Caco-2 (cell line): ENCODE measurements at regions not wholly inside any gene's neighbourhood (a gene's known extent, or its start where the extent isn't known, plus 50 kb on each side); places are given as distances from the start of the nearest gene placed in this dataset.

Source experiments
- BruUV-seq: library from RNA; stranded (reverse); fragments of 400-500 nt; replicated peaks from 2 replicates; lab custom pipeline; 2021; lab: Mats Ljungman, UMichigan
- CTCF ChIA-PET: fragments of 300-600 bp; sonication (Branson Sonifier 250); formaldehyde crosslinking; loops from one replicate; lab custom pipeline; 2022; ENCODE audit warnings: antibody characterized with exemption; lab: Charles Lee
- POLR2A ChIA-PET: fragments of 300-600 bp; sonication (Branson Sonifier 250); formaldehyde crosslinking; loops from one replicate; lab custom pipeline; 2022; ENCODE audit warnings: antibody characterized with exemption; lab: Charles Lee
- DNase-seq, 2 experiments: peaks; one replicate each; pipeline versions ENCODE4 v3.0.0 to v3.0.0-alpha.2; 2020 to 2022
- H3K27me3 ChIP-seq: replicated peaks from 2 replicates; pipeline ENCODE4 v1.6.0; 2011; ENCODE audit warnings: low read length; ENCODE audit not compliant: control insufficient read depth, insufficient read depth
- H3K36me3 ChIP-seq: 2 replicates; pipeline ENCODE4 v1.5.1; 2011; ENCODE audit warnings: low read length; ENCODE audit not compliant: control insufficient read depth, insufficient read depth
- H3K4me1 ChIP-seq: fragments of 250-450 bp; sonication (Bioruptor Pico); 2 replicates; pipeline ENCODE4 v1.5.1; 2020; ENCODE audit warnings: mild to moderate bottlenecking
- H3K4me3 ChIP-seq: 2 replicates; pipeline ENCODE4 v1.5.1; 2011; ENCODE audit warnings: low read depth, mild to moderate bottlenecking, control low read depth, low read length
- H3K9me3 ChIP-seq: fragments of 250-450 bp; sonication (Bioruptor Pico); 2 replicates; pipeline ENCODE4 v1.5.1; 2020; ENCODE audit warnings: mild to moderate bottlenecking, moderate library complexity
- H3K27ac Mint-ChIP-seq: one replicate; pipeline ENCODE4 v1.8.0; 2022; ENCODE audit warnings: mixed read lengths; ENCODE audit not compliant: unreplicated experiment
- H3K27me3 Mint-ChIP-seq: one replicate; pipeline ENCODE4 v1.8.0; 2022; ENCODE audit warnings: mixed read lengths; ENCODE audit not compliant: insufficient read depth, unreplicated experiment
- H3K36me3 Mint-ChIP-seq: one replicate; pipeline ENCODE4 v1.8.0; 2022; ENCODE audit warnings: mild to moderate bottlenecking, mixed read lengths; ENCODE audit not compliant: insufficient read depth, unreplicated experiment
- H3K4me1 Mint-ChIP-seq: one replicate; pipeline ENCODE4 v1.8.0; 2022; ENCODE audit warnings: low read depth, mixed read lengths; ENCODE audit not compliant: unreplicated experiment
- H3K4me3 Mint-ChIP-seq: one replicate; pipeline ENCODE4 v1.8.0; 2022; ENCODE audit warnings: mild to moderate bottlenecking, moderate library complexity, mixed read lengths; ENCODE audit not compliant: unreplicated experiment
- H3K9me3 Mint-ChIP-seq: one replicate; pipeline ENCODE4 v1.8.0; 2022; ENCODE audit warnings: mixed read lengths; ENCODE audit not compliant: unreplicated experiment
- intact Hi-C: fragments of 100-400 bp; cut with micrococcal nuclease; formaldehyde crosslinking; loops from one replicate; pipeline ENCODE4 v1.10.0; 2022; ENCODE audit not compliant: unreplicated experiment
- TF ChIP-seq, protein P1 (sequence below), 2 experiments: fragments of 200-600 bp in 1 of 2; IDR thresholded peaks; 1 replicate in 1 of 2; 2 replicates in 1 of 2; pipeline versions ENCODE4 v1.5.1 to v1.8.0; 2011 to 2022; ENCODE audit warnings: antibody characterized with exemption in 1 of 2, control low read depth in 1 of 2, inconsistent platforms in 1 of 2, low read depth in 1 of 2, low read length in 1 of 2, mild to moderate bottlenecking in 1 of 2, moderate library complexity in 1 of 2; ENCODE audit not compliant: insufficient read depth in 1 of 2, severe bottlenecking in 1 of 2, unreplicated experiment in 1 of 2

DNA sequence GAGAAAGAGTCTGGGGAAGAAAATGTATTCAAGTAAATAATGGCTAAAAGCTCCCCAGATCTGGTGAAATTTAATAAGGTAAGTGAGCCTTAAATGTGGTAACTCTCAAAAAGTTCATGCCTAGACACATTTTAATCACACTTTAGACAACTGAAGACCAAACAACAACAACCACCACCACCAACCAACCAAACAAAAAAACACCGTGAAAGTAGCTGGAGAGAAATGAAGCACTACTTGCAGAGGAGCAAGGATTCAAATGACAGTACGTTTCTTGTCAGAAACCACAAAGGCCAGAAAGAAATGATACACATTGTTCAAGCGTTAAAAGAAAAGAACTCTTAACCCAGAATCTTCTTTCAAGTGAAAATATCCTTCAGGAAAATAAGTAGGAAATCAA is 208.3 kb downstream of the MYRFL start:
- TF ChIP-seq, protein P1, sequence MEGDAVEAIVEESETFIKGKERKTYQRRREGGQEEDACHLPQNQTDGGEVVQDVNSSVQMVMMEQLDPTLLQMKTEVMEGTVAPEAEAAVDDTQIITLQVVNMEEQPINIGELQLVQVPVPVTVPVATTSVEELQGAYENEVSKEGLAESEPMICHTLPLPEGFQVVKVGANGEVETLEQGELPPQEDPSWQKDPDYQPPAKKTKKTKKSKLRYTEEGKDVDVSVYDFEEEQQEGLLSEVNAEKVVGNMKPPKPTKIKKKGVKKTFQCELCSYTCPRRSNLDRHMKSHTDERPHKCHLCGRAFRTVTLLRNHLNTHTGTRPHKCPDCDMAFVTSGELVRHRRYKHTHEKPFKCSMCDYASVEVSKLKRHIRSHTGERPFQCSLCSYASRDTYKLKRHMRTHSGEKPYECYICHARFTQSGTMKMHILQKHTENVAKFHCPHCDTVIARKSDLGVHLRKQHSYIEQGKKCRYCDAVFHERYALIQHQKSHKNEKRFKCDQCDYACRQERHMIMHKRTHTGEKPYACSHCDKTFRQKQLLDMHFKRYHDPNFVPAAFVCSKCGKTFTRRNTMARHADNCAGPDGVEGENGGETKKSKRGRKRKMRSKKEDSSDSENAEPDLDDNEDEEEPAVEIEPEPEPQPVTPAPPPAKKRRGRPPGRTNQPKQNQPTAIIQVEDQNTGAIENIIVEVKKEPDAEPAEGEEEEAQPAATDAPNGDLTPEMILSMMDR (IDR thresholded peaks at IDR 0.05; ENCODE audit: insufficient read depth in 1 of 2, low read depth in 1 of 2, low read length in 1 of 2, severe bottlenecking in 1 of 2, unreplicated experiment in 1 of 2), result no peak
- no peaks in the 10 kb centered on the region for H3K4me1 Mint-ChIP-seq

DNA sequence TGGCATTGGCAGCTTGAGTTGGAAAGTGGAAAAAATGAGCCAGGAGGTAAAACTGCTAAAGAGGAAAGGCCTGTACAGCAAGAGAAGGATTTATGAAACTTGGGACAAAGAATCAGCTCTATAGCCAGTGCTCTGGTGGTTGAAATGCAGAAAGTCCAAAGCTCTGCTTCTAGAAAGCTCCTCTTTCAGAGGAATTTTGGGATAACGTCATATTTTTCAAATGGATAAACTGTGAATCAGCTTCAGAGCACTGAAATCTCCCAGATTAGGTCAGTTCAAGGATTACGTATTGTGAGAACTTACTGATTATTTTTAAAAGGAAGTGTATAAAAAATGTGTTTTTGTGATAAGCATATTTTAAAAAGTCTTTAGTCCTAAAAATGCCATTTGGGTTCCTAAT is 203.1 kb upstream of the CNOT2 start:
- no peak for DNase-seq
- H3K4me3 Mint-ChIP-seq, result no peak overlapping the region

More for the DNA sequence above, 208.3 kb downstream of the MYRFL start:
- no peaks in the 10 kb centered on the region for H3K36me3 Mint-ChIP-seq
- no TSS peak for BruUV-seq
- H3K36me3 ChIP-seq, result no peaks in the 10 kb centered on the region
- H3K27me3 Mint-ChIP-seq, result peaks cover 10% of the 10 kb centered on the region
- no peaks in the 10 kb centered on the region for H3K4me1 ChIP-seq
- ChIA-PET POLR2A (no interaction called here), CTCF (no interaction called here)
- no peak overlapping the region for H3K4me3 Mint-ChIP-seq
- H3K4me3 ChIP-seq, result no peak overlapping the region
- no peaks in the 10 kb centered on the region for H3K27me3 ChIP-seq
- intact Hi-C loops, result no loop called here
- DNase-seq, result no peak
- no peak overlapping the region for H3K27ac Mint-ChIP-seq
- no peaks in the 10 kb centered on the region; the same call in 1 of the 2 replicates for H3K9me3 ChIP-seq
- H3K9me3 Mint-ChIP-seq, result no peaks in the 10 kb centered on the region

DNA sequence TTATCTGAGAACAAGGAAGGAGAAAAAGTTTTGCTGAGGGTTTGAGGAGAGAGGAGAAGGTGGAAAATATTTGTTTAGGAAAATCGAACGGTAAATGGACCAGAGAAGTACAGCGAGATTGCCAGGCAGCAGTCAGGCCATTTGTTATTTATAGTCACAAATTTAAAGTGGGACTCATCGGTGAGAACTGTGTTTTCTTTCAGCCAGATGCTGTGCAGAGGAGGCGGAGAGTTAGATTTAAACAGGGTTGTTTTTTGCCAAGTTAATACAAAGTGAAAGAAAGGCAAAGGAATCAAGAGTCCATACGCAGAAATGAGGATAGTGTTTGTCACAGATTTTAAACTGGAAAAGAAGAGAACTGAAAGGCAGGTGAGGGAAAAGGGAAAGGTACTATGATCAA is 200.6 kb upstream of the CNOT2 start:
- intact Hi-C loops, result no loop called here
- Mint-ChIP-seq H3K36me3 (no peaks in the 10 kb centered on the region), H3K27ac (no peak overlapping the region), H3K9me3 (no peaks in the 10 kb centered on the region), H3K4me1 (no peaks in the 10 kb centered on the region), H3K4me3 (no peak overlapping the region), H3K27me3 (no peaks in the 10 kb centered on the region)
- ChIA-PET CTCF (no interaction called here), POLR2A (no interaction called here)
- TF ChIP-seq, protein P1 (IDR thresholded peaks at IDR 0.05; ENCODE audit: insufficient read depth in 1 of 2, low read depth in 1 of 2, low read length in 1 of 2, severe bottlenecking in 1 of 2, unreplicated experiment in 1 of 2), result no peak
- Histone ChIP-seq H3K4me3 (no peak overlapping the region), H3K4me1 (no peaks in the 10 kb centered on the region), H3K36me3 (no peaks in the 10 kb centered on the region), H3K9me3 (no peaks in the 10 kb centered on the region), H3K27me3 (no peaks in the 10 kb centered on the region)
- no peak for DNase-seq
- no TSS peak for BruUV-seq

More for the DNA sequence above, 203.1 kb upstream of the CNOT2 start:
- no peaks in the 10 kb centered on the region for H3K4me1 Mint-ChIP-seq
- ChIA-PET POLR2A (no interaction called here), CTCF (no interaction called here)
- no peaks in the 10 kb centered on the region for H3K27me3 Mint-ChIP-seq
- intact Hi-C loops, result no loop called here
- H3K9me3 ChIP-seq, result no peaks in the 10 kb centered on the region; the same call in 1 of the 2 replicates
- TF ChIP-seq, protein P1 (IDR thresholded peaks at IDR 0.05; ENCODE audit: insufficient read depth in 1 of 2, low read depth in 1 of 2, low read length in 1 of 2, severe bottlenecking in 1 of 2, unreplicated experiment in 1 of 2), result no peak
- no peaks in the 10 kb centered on the region for H3K4me1 ChIP-seq
- no peaks in the 10 kb centered on the region for H3K36me3 Mint-ChIP-seq
- H3K36me3 ChIP-seq, result no peaks in the 10 kb centered on the region
- H3K4me3 ChIP-seq, result no peak overlapping the region
- no peaks in the 10 kb centered on the region for H3K27me3 ChIP-seq
- H3K27ac Mint-ChIP-seq, result no peak overlapping the region
- no peaks in the 10 kb centered on the region for H3K9me3 Mint-ChIP-seq
- BruUV-seq, result no TSS peak
